ENCODE measurements at regions not wholly inside any gene's neighbourhood (a gene's known extent, or its start where the extent isn't known, plus 50 kb on each side); places are given as distances from the start of the nearest gene placed in this dataset.

- TF ChIP-seq, protein P1, sequence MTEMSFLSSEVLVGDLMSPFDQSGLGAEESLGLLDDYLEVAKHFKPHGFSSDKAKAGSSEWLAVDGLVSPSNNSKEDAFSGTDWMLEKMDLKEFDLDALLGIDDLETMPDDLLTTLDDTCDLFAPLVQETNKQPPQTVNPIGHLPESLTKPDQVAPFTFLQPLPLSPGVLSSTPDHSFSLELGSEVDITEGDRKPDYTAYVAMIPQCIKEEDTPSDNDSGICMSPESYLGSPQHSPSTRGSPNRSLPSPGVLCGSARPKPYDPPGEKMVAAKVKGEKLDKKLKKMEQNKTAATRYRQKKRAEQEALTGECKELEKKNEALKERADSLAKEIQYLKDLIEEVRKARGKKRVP (CRISPR knock-in tag; IDR thresholded peaks at IDR 0.05), result peak in 1 of 2 experiments; percentile 28; a peak in 1 of 4 replicates
- TF ChIP-seq CBX5 (CRISPR knock-in tag; IDR thresholded peaks at IDR 0.05; ENCODE audit: borderline replicate concordance) (0 out of 2 replicates have a peak, but pooled peaks have one; percentile 11), ZNF230 (CRISPR knock-in tag; IDR thresholded peaks at IDR 0.05) (0 out of 2 replicates have a peak, but pooled peaks have one; percentile 9), ZNF687 (CRISPR knock-in tag; IDR thresholded peaks at IDR 0.05) (peak; percentile 88), MAX (IDR thresholded peaks at IDR 0.05) (peak; percentile 86), ZNF768 (CRISPR knock-in tag; IDR thresholded peaks at IDR 0.05) (peak; percentile 64), HDAC2 (CRISPR knock-in tag; IDR thresholded peaks at IDR 0.05) (0 out of 2 replicates have a peak, but pooled peaks have one; percentile 26), ZNF232 (CRISPR knock-in tag; IDR thresholded peaks at IDR 0.05; ENCODE audit: borderline replicate concordance) (0 out of 2 replicates have a peak, but pooled peaks have one; percentile 24), ZHX1 (CRISPR knock-in tag; IDR thresholded peaks at IDR 0.05; ENCODE audit: low read depth) (0 out of 2 replicates have a peak, but pooled peaks have one; percentile 24), ZMYM4 (CRISPR knock-in tag; IDR thresholded peaks at IDR 0.05) (peak; percentile 63)
- TF ChIP-seq, protein P2, sequence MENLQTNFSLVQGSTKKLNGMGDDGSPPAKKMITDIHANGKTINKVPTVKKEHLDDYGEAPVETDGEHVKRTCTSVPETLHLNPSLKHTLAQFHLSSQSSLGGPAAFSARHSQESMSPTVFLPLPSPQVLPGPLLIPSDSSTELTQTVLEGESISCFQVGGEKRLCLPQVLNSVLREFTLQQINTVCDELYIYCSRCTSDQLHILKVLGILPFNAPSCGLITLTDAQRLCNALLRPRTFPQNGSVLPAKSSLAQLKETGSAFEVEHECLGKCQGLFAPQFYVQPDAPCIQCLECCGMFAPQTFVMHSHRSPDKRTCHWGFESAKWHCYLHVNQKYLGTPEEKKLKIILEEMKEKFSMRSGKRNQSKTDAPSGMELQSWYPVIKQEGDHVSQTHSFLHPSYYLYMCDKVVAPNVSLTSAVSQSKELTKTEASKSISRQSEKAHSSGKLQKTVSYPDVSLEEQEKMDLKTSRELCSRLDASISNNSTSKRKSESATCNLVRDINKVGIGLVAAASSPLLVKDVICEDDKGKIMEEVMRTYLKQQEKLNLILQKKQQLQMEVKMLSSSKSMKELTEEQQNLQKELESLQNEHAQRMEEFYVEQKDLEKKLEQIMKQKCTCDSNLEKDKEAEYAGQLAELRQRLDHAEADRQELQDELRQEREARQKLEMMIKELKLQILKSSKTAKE (CRISPR knock-in tag; IDR thresholded peaks at IDR 0.05; ENCODE audit: borderline replicate concordance), result 0 out of 2 replicates have a peak, but pooled peaks have one; percentile 42
- TF ChIP-seq, protein P3, sequence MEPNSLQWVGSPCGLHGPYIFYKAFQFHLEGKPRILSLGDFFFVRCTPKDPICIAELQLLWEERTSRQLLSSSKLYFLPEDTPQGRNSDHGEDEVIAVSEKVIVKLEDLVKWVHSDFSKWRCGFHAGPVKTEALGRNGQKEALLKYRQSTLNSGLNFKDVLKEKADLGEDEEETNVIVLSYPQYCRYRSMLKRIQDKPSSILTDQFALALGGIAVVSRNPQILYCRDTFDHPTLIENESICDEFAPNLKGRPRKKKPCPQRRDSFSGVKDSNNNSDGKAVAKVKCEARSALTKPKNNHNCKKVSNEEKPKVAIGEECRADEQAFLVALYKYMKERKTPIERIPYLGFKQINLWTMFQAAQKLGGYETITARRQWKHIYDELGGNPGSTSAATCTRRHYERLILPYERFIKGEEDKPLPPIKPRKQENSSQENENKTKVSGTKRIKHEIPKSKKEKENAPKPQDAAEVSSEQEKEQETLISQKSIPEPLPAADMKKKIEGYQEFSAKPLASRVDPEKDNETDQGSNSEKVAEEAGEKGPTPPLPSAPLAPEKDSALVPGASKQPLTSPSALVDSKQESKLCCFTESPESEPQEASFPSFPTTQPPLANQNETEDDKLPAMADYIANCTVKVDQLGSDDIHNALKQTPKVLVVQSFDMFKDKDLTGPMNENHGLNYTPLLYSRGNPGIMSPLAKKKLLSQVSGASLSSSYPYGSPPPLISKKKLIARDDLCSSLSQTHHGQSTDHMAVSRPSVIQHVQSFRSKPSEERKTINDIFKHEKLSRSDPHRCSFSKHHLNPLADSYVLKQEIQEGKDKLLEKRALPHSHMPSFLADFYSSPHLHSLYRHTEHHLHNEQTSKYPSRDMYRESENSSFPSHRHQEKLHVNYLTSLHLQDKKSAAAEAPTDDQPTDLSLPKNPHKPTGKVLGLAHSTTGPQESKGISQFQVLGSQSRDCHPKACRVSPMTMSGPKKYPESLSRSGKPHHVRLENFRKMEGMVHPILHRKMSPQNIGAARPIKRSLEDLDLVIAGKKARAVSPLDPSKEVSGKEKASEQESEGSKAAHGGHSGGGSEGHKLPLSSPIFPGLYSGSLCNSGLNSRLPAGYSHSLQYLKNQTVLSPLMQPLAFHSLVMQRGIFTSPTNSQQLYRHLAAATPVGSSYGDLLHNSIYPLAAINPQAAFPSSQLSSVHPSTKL (CRISPR knock-in tag; IDR thresholded peaks at IDR 0.05), result peak; percentile 10; the same call in 1 of the 2 replicates
Observed at GRCh38 chr16:29594926-29595838, 67.9 kb upstream of the SPN start (continued).

All from HepG2 (cell line).